Left cardiac atrium (tissue), 4 donors: ENCODE measurements at regions not wholly inside any gene's neighbourhood (a gene's known extent, or its start where the extent isn't known, plus 50 kb on each side); places are given as distances from the start of the nearest gene placed in this dataset.

Experiments
- ATAC-seq, 2 donors: fragments of 200-7000 bp; cut with Tn5 transposase; one replicate each; pipeline ENCODE4 v1.9.1; 2020; ENCODE audit warnings: mild to moderate bottlenecking in 2 of 2, moderate library complexity in 2 of 2
- DNase-seq: peaks from one replicate; pipeline ENCODE4 v3.0.0-alpha.2; 2020
- intact Hi-C, 2 donors: fragments of 100-400 bp; cut with DNase I; formaldehyde crosslinking; loops; one replicate each; pipeline versions ENCODE4 v1.14.1 to v1.15.1; 2022 to 2023
- donor health status: DM: no; HTN: yes; CAD: no.
- donor health status: DM: no; HTN: yes; CAD: no; lungs with severe emphysema.
- donor health status: DM: yes; HTN: yes; CAD: no.
- donor health status: Dilated cardiomyopathy.

- no peak for DNase-seq
- intact Hi-C loops: no loop called here
- ATAC-seq: no peak
Observed at GRCh38 chr13:24093047-24093446, 67.5 kb upstream of the SPATA13 start.

- ATAC-seq (no peak), DNase-seq (no peak)
- intact Hi-C loops: no loop called here
Observed at GRCh38 chr13:24096659-24097058, 63.9 kb upstream of the SPATA13 start.

GRCh38 chr13:24097064-24097463, 63.5 kb upstream of the SPATA13 start:
- no peak for ATAC-seq
- intact Hi-C loops: no loop called here
- DNase-seq: no peak

GRCh38 chr13:24097667-24098066, 62.9 kb upstream of the SPATA13 start:
- ATAC-seq: no peak
- no peak for DNase-seq
- intact Hi-C loops: no loop called here

- ATAC-seq: no peak
- no peak for DNase-seq
- intact Hi-C loops: no loop called here
Observed at GRCh38 chr13:24099490-24099889, 61.0 kb upstream of the SPATA13 start.

- DNase-seq (no peak), ATAC-seq (no peak)
- intact Hi-C loops: no loop called here
Observed at GRCh38 chr13:24100188-24100587, 60.3 kb upstream of the SPATA13 start.

- intact Hi-C loops: no loop called here
- ATAC-seq (no peak), DNase-seq (no peak)
Observed at GRCh38 chr13:24103782-24104372, 56.6 kb upstream of the SPATA13 start.

GRCh38 chr13:24104723-24105122, 55.8 kb upstream of the SPATA13 start:
- DNase-seq (no peak), ATAC-seq (no peak)
- intact Hi-C loops: no loop called here

- ATAC-seq (no peak), DNase-seq (no peak)
- intact Hi-C loops: no loop called here
Observed at GRCh38 chr13:24106429-24106828, 54.1 kb upstream of the SPATA13 start.

- DNase-seq (no peak), ATAC-seq (no peak)
- intact Hi-C loops: no loop called here
Observed at GRCh38 chr13:24107955-24108614, 52.4 kb upstream of the SPATA13 start.

GRCh38 chr13:24108615-24108965, 51.9 kb upstream of the SPATA13 start:
- intact Hi-C loops: no loop called here
- DNase-seq (no peak), ATAC-seq (no peak)

GRCh38 chr13:24110011-24110410, 50.5 kb upstream of the SPATA13 start:
- intact Hi-C loops: no loop called here
- ATAC-seq: no peak

More at GRCh38 chr13:24110011-24110410, 50.5 kb upstream of the SPATA13 start:
- no peak for DNase-seq
